HG03378 (cell line): ENCODE measurements at regions not wholly inside any gene's neighbourhood (a gene's known extent, or its start where the extent isn't known, plus 50 kb on each side); places are given as distances from the start of the nearest gene placed in this dataset.
"Not testable (repeated sequence)": the region's sequence is repeated elsewhere in the genome, so short reads cannot be mapped to it uniquely, and the experiment has no call there.

ENCODE experiments used
- ATAC-seq: cut with Tn5 transposase; IDR thresholded peaks from one replicate; pipeline ENCODE4 v1.9.1; 2021; ENCODE audit warnings: mild to moderate bottlenecking, moderate library complexity; ENCODE audit not compliant: unreplicated experiment

- ATAC-seq: no peak
Measured at GRCh38 chr13:46498650-46499049, 54.3 kb upstream of the LRCH1 start.

- ATAC-seq: no peak
Measured at GRCh38 chr13:46496086-46496485, 56.9 kb upstream of the LRCH1 start.

GRCh38 chr13:46495651-46496050 is 57.3 kb upstream of the LRCH1 start:
- ATAC-seq: no peak

GRCh38 chr13:46495066-46495465 is 57.9 kb upstream of the LRCH1 start:
- ATAC-seq: no peak

DNA sequence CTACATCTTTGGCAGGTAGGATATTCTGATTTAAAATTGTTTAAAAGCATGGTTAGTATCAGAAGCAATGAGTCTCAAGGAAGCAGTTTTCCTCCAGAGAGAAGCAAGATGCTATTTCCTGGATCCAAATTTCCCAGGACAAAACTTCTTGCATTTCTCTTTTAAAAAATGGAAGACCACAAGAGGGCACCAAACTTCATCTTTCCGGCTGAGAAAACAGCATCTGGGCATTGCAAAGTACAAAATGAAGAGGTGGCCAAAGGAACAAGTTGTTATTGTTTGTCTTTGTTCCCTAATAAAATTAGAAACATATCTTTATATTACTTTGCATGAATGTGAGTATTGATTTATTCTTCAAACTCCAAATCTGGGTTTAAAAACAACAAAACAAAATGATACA is 60.0 kb upstream of the LRCH1 start:
- ATAC-seq: no peak

GRCh38 chr13:46491641-46492040 is 61.3 kb upstream of the LRCH1 start:
- no peak for ATAC-seq

DNA sequence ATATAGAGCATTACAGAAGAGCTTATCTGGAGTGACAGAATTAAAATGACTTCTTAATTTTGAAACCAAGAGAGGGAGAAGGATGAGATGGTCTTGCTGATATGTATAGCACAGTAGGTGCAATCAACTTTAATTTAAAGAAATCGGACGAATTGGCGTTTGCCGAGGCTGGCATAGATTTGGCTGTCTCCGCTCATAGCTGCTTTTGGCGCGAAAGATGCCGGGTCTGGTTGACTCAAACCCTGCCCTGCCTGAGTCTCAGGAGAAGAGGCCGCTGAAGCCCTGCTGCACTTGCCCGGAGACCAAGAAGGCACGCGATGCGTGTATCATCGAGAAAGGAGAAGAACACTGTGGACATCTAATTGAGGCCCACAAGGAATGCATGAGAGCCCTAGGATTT is 62.3 kb upstream of the LRCH1 start:
- ATAC-seq: not testable (repeated sequence)

DNA sequence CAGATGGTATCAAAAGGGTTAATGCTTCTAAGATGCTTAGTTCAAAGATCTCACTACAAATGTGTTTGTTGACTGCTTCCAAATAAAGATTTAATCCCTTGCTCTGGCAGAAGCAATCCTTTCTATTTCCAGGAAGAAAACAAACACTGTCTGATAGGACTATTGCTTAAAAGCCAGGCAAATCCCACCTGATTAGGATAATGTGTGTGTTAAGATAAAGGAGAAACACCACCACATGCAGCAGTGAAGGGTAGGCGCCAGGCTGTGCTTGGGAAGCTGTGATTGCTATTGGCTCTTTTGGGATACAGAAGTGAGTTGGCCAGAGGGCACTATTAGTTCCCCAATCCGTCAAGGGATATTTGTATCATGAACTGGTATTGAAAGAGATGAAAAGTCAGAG is 62.8 kb upstream of the LRCH1 start:
- ATAC-seq: no peak

DNA sequence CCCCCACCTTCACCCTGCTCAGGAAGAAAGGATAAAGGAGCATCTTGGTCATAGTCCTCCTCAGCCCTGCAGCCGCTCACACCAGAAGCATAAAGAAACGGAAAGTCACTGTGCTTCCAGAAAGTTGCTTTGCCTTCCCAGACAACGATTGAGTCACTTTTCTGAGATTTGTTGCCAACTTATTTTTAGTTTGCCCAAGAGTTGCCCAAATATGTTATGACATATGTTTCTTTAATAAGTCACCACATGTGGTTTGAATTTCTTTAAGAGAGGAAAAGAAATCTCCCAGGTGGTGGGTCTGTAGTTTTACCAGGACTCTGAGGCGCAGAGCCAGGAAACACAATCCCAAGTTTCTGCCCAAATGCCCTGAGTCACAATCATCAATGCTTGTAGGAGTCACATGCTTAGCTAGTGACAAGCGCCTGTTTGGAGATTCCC is 63.4 kb upstream of the LRCH1 start:
- ATAC-seq: no peak

GRCh38 chr13:46487748-46488147 is 65.2 kb upstream of the LRCH1 start:
- no peak for ATAC-seq

DNA sequence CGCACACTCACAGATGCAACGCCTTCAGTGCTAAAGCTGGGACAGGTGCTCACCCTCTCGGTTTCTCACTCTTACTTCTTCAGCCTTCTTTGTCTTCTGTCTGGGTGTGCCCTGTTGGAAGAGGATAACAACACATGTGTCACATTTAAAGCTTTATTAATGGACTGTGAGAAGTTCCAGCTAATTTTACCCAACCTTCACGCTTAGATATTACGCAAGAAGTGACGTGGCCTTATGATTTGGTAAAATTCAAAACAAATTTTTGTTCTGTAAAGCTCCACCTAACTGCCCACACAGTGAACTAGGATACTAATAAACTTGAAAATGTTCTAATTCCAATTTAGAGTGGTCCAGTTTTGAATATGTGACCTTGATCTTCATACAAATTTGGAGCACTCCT is 66.7 kb upstream of the LRCH1 start:
- ATAC-seq: no peak

- no peak for ATAC-seq
Measured at GRCh38 chr13:46484561-46484960, 68.4 kb upstream of the LRCH1 start.

DNA sequence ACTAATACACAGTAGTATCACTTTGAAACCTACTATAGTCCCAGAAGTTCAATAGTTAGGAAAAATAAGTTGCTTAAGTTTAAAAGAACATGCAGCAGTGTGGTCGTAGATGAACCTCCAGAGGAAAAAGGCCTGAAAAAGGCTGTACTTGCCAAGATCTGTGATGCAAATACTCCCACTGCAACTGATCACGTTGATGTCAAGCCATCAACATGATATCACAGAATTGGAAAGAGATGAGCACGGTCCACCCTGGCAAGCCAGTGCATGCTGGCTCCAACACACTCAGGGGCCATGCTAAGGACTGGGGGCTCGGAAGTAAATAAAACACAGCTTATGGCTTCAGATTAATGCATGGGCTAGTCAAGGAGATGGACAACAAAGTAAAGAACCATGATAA is 71.8 kb upstream of the LRCH1 start:
- no peak for ATAC-seq

GRCh38 chr13:46480131-46480530 is 72.8 kb upstream of the LRCH1 start:
- ATAC-seq: no peak

- no peak for ATAC-seq
Measured at GRCh38 chr13:46479691-46480090, 73.3 kb upstream of the LRCH1 start.

DNA sequence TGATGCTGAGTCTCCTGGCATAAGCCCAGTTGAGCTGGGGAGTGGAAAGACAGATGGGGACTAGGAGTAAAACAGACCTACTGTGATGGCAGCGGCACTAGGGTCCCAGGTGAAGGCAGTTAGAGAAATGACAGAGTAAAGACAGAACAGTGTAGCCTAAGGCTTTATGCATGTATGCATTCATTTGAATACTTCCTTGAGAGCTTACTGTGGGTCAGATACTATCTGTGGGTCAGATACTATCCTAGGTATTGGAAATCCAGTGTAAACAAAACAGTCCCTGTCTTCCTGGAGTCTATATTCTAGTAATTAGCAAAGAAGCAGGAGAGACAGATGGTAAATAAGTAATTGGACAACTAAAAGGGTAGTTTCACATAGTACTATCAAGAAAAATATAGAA is 73.7 kb upstream of the LRCH1 start:
- ATAC-seq: no peak

DNA sequence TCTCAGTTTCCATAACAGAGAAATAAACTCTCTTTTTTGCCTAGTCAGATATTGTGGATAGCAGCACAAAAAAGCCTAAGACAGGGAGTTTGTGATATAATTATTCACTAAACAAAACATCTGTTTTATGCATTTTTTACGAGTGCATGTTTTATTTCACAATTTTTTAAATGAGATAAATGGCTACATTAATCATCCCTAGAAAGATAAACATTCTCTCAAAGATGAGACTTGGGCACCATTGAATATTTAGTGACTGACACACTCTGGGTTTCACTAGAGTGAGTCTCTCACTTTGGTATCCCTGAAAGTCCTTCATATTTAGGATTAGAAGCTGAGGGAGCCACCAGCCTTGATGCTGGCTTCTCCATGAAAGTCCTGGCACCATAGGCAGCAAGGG is 74.3 kb upstream of the LRCH1 start:
- ATAC-seq: no peak

DNA sequence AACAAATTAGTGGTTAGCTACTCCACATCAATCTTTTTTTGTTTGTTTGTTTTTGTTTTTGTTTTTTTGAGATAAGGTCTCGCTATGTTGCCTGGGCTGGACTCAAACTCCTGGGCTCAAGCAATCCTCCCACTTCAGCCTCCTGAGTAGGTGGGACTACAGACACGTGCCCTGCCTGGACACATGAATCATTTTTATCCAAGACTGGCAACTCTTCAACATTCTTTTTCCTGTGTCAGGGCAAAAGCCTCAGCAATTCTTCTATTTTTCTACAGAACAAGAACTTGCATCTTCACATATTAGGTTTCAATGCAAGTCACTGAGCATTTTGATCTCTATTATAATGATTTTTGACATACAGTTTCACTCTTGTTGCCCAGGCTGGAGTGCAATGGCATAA is 76.8 kb upstream of the LRCH1 start:
- no peak for ATAC-seq

DNA sequence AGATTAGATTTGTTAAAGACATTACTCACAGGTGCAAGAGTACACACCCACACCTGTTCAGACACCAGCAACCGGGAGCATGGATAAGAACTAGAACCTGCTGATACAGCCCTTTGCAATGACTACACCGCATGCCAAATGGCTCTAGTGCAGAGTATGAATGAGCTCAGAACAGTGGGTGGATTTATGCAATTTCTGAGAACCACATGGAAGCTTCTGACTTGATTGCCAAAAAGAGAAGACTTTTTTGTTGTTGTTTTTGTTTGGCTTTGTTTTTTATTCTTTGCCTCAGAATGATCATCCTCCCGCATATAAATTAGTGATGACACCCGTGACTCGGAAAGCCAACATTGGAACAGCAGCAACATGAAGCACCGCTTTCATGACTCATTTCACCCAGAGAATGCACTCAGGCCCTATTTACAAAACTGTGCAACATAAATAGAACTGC is 77.4 kb upstream of the LRCH1 start:
- ATAC-seq: no peak

DNA sequence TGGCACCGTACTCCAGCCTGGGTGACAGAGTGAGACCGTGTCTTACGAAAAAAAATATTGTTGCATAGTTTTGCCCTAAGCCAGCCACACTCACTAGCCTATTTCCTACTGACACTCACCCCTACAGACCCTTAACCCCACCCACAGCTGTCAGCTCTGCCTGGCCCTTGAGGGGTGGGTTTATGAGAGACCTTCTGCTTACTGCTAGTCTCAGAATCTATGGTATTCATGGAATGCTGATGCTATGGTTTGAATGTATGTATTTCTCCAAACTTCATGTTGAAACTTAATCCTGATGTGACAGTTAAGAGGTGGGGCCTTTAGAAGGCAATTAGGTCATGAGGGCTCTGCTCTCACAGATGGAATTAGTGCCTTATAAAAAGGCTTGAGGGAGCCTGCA is 79.2 kb upstream of the LRCH1 start:
- no peak for ATAC-seq

- ATAC-seq: no peak
Measured at GRCh38 chr13:46472384-46472783, 80.6 kb upstream of the LRCH1 start.

GRCh38 chr13:46469699-46470098 is 82.6 kb upstream of the RUBCNL start:
- not testable (repeated sequence) for ATAC-seq

DNA sequence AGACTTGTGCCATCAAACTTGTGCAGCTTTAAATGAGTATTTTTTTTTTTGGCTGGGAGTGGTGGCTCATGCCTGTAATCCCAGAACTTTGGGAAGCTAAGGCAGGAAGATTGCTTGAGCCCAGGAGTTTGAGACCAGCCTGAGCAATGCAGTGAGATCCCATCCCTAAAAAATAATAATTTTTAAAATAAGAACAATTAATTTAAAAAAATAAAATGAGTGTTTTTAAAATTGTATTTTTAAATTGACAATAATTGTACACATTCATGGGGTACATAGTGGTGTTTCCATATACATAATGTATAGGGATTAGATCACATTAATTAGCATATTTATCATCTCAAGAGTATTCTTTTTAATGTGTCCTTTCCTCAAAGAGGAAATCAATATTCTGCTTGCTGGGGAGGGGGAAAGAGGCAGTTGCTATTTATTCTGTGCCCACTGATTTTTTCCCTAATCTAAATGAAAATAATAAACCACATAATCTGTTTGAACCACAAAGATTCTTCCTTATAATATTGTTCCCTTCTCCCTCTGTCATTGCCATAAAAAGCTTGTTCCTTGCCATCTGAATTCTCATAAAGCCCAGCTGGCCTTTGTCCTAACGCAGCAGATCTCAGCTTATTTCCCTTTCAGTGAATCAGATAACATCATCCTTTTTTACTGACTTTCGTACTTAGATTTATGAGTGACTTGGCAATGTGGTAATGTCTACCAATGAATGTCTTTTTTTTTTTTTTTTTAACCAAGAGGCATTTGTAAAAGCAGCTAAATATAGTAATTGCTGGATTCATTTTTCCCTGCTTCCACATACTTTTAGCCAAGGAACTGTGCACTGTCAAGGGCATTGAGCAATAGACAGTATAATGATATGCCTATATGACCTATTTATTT is 81.8 kb upstream of the RUBCNL start:
- ATAC-seq: no peak
